ENCODE measurements at regions not wholly inside any gene's neighbourhood (a gene's known extent, or its start where the extent isn't known, plus 50 kb on each side); places are given as distances from the start of the nearest gene placed in this dataset.
"Not testable (repeated sequence)": the region's sequence is repeated elsewhere in the genome, so short reads cannot be mapped to it uniquely, and the experiment has no call there.

- not testable (repeated sequence) for H4K20me1 ChIP-seq (ENCODE audit: insufficient read depth, low read depth, low read length); DNase-seq; H3K4me2 ChIP-seq (ENCODE audit: low read depth, low read length, poor library complexity, severe bottlenecking); H3K79me2 ChIP-seq (ENCODE audit: low read length); H3K9ac ChIP-seq (ENCODE audit: low read length); H3K9me2 ChIP-seq (replicated peaks; ENCODE audit: insufficient read depth, low read length); H3K27ac ChIP-seq (ENCODE audit: low read length); H2AFZ ChIP-seq (ENCODE audit: low read length); H3K27me3 ChIP-seq (ENCODE audit: low read length); H3K36me3 ChIP-seq (ENCODE audit: insufficient read depth, low read length); H3K4me3 ChIP-seq (ENCODE audit: low read length); H3K9me3 ChIP-seq (ENCODE audit: low read length)
- H3K4me1 ChIP-seq (ENCODE audit: low read length) = peaks cover 10% of the 10 kb centered on the region
These were observed 57.0 kb upstream of the NEUROD1 start for GRCh38 chr2:181737302-181737701.

GRCh38 chr2:181738074-181738473 lies 57.8 kb upstream of the NEUROD1 start:
- Histone ChIP-seq H3K9ac (ENCODE audit: low read length) (no peak overlapping the region), H3K4me1 (ENCODE audit: low read length) (peaks cover 15% of the 10 kb centered on the region), H3K27me3 (ENCODE audit: low read length) (no peaks in the 10 kb centered on the region), H3K79me2 (ENCODE audit: low read length) (no peaks in the 10 kb centered on the region), H3K9me2 (replicated peaks; ENCODE audit: insufficient read depth, low read length) (no peaks in the 10 kb centered on the region), H2AFZ (ENCODE audit: low read length) (no peak overlapping the region), H4K20me1 (ENCODE audit: insufficient read depth, low read depth, low read length) (no peaks in the 10 kb centered on the region), H3K9me3 (ENCODE audit: low read length) (no peaks in the 10 kb centered on the region), H3K27ac (ENCODE audit: low read length) (no peak overlapping the region), H3K4me3 (ENCODE audit: low read length) (no peak overlapping the region), H3K4me2 (ENCODE audit: low read depth, low read length, poor library complexity, severe bottlenecking) (no peak overlapping the region), H3K36me3 (ENCODE audit: insufficient read depth, low read length) (no peaks in the 10 kb centered on the region)
- DNase-seq = peak; percentile 73

- Histone ChIP-seq H3K4me1 (ENCODE audit: low read length) (peaks cover 15% of the 10 kb centered on the region), H3K79me2 (ENCODE audit: low read length) (no peaks in the 10 kb centered on the region), H3K36me3 (ENCODE audit: insufficient read depth, low read length) (no peaks in the 10 kb centered on the region), H4K20me1 (ENCODE audit: insufficient read depth, low read depth, low read length) (no peaks in the 10 kb centered on the region), H3K4me2 (ENCODE audit: low read depth, low read length, poor library complexity, severe bottlenecking) (no peak overlapping the region), H2AFZ (ENCODE audit: low read length) (no peak overlapping the region), H3K27me3 (ENCODE audit: low read length) (no peaks in the 10 kb centered on the region), H3K9ac (ENCODE audit: low read length) (no peak overlapping the region), H3K9me2 (replicated peaks; ENCODE audit: insufficient read depth, low read length) (no peaks in the 10 kb centered on the region), H3K9me3 (ENCODE audit: low read length) (no peaks in the 10 kb centered on the region), H3K4me3 (ENCODE audit: low read length) (no peak overlapping the region), H3K27ac (ENCODE audit: low read length) (no peak overlapping the region)
- peak; percentile 53 for DNase-seq
These were observed 58.2 kb upstream of the NEUROD1 start for GRCh38 chr2:181738563-181738962.

GRCh38 chr2:181741756-181742155 lies 61.4 kb upstream of the NEUROD1 start:
- H2AFZ ChIP-seq (ENCODE audit: low read length) = no peak overlapping the region
- H3K79me2 ChIP-seq (ENCODE audit: low read length) = no peaks in the 10 kb centered on the region
- no peak overlapping the region for H3K4me3 ChIP-seq (ENCODE audit: low read length)
- no peaks in the 10 kb centered on the region for H3K36me3 ChIP-seq (ENCODE audit: insufficient read depth, low read length)
- peaks cover 15% of the 10 kb centered on the region for H3K4me1 ChIP-seq (ENCODE audit: low read length)
- no peak overlapping the region for H3K4me2 ChIP-seq (ENCODE audit: low read depth, low read length, poor library complexity, severe bottlenecking)
- no peak overlapping the region for H3K9ac ChIP-seq (ENCODE audit: low read length)
- DNase-seq = no peak
- H3K9me3 ChIP-seq (ENCODE audit: low read length) = no peaks in the 10 kb centered on the region
- H3K27me3 ChIP-seq (ENCODE audit: low read length) = no peaks in the 10 kb centered on the region
- no peaks in the 10 kb centered on the region for H4K20me1 ChIP-seq (ENCODE audit: insufficient read depth, low read depth, low read length)
- no peak overlapping the region for H3K27ac ChIP-seq (ENCODE audit: low read length)
- H3K9me2 ChIP-seq (replicated peaks; ENCODE audit: insufficient read depth, low read length) = no peaks in the 10 kb centered on the region

GRCh38 chr2:181742361-181742760 lies 62.0 kb upstream of the NEUROD1 start:
- H3K79me2 ChIP-seq (ENCODE audit: low read length) = no peaks in the 10 kb centered on the region
- no peaks in the 10 kb centered on the region for H3K9me3 ChIP-seq (ENCODE audit: low read length)
- 0 out of 2 replicates have a peak overlapping the region, but pooled peaks have one; percentile 18 for H3K9ac ChIP-seq (ENCODE audit: low read length)
- DNase-seq = no peak
- H3K4me2 ChIP-seq (ENCODE audit: low read depth, low read length, poor library complexity, severe bottlenecking) = no peak overlapping the region
- no peaks in the 10 kb centered on the region for H3K27me3 ChIP-seq (ENCODE audit: low read length)
- H3K4me1 ChIP-seq (ENCODE audit: low read length) = peaks cover 15% of the 10 kb centered on the region
- no peak overlapping the region for H2AFZ ChIP-seq (ENCODE audit: low read length)
- no peaks in the 10 kb centered on the region for H3K36me3 ChIP-seq (ENCODE audit: insufficient read depth, low read length)
- no peak overlapping the region for H3K4me3 ChIP-seq (ENCODE audit: low read length)
- H3K27ac ChIP-seq (ENCODE audit: low read length) = no peak overlapping the region
- no peaks in the 10 kb centered on the region for H3K9me2 ChIP-seq (replicated peaks; ENCODE audit: insufficient read depth, low read length)
- no peaks in the 10 kb centered on the region for H4K20me1 ChIP-seq (ENCODE audit: insufficient read depth, low read depth, low read length)

- no peaks in the 10 kb centered on the region for H3K27me3 ChIP-seq (ENCODE audit: low read length)
- H3K4me2 ChIP-seq (ENCODE audit: low read depth, low read length, poor library complexity, severe bottlenecking) = no peak overlapping the region
- H3K27ac ChIP-seq (ENCODE audit: low read length) = no peak overlapping the region
- H3K9me2 ChIP-seq (replicated peaks; ENCODE audit: insufficient read depth, low read length) = no peaks in the 10 kb centered on the region
- H3K9ac ChIP-seq (ENCODE audit: low read length) = no peak overlapping the region
- H3K9me3 ChIP-seq (ENCODE audit: low read length) = no peaks in the 10 kb centered on the region
- no peaks in the 10 kb centered on the region for H3K36me3 ChIP-seq (ENCODE audit: insufficient read depth, low read length)
- H4K20me1 ChIP-seq (ENCODE audit: insufficient read depth, low read depth, low read length) = no peaks in the 10 kb centered on the region
- peak; percentile 80 for DNase-seq
- no peak overlapping the region for H3K4me3 ChIP-seq (ENCODE audit: low read length)
- H3K79me2 ChIP-seq (ENCODE audit: low read length) = no peaks in the 10 kb centered on the region
- no peak overlapping the region for H2AFZ ChIP-seq (ENCODE audit: low read length)
- peaks cover 15% of the 10 kb centered on the region for H3K4me1 ChIP-seq (ENCODE audit: low read length)
These were observed 62.8 kb upstream of the NEUROD1 start for GRCh38 chr2:181742922-181743722.

- DNase-seq = no peak
- Histone ChIP-seq H3K27ac (ENCODE audit: low read length) (no peak overlapping the region), H3K4me3 (ENCODE audit: low read length) (no peak overlapping the region), H3K27me3 (ENCODE audit: low read length) (no peaks in the 10 kb centered on the region), H3K4me2 (ENCODE audit: low read depth, low read length, poor library complexity, severe bottlenecking) (no peak overlapping the region), H3K79me2 (ENCODE audit: low read length) (no peaks in the 10 kb centered on the region), H3K4me1 (ENCODE audit: low read length) (peaks cover 15% of the 10 kb centered on the region), H3K9me2 (replicated peaks; ENCODE audit: insufficient read depth, low read length) (no peaks in the 10 kb centered on the region), H2AFZ (ENCODE audit: low read length) (no peak overlapping the region), H3K9me3 (ENCODE audit: low read length) (no peaks in the 10 kb centered on the region), H3K36me3 (ENCODE audit: insufficient read depth, low read length) (no peaks in the 10 kb centered on the region), H3K9ac (ENCODE audit: low read length) (no peak overlapping the region), H4K20me1 (ENCODE audit: insufficient read depth, low read depth, low read length) (no peaks in the 10 kb centered on the region)
These were observed 63.4 kb upstream of the NEUROD1 start for GRCh38 chr2:181743723-181744031.

GRCh38 chr2:181745796-181746540 lies 65.7 kb upstream of the NEUROD1 start:
- no peak for DNase-seq
- no peaks in the 10 kb centered on the region for H3K79me2 ChIP-seq (ENCODE audit: low read length)
- H3K27ac ChIP-seq (ENCODE audit: low read length) = no peak overlapping the region
- peaks cover 6% of the 10 kb centered on the region for H3K4me1 ChIP-seq (ENCODE audit: low read length)
- H3K4me2 ChIP-seq (ENCODE audit: low read depth, low read length, poor library complexity, severe bottlenecking) = no peak overlapping the region
- no peaks in the 10 kb centered on the region for H3K36me3 ChIP-seq (ENCODE audit: insufficient read depth, low read length)
- no peaks in the 10 kb centered on the region for H4K20me1 ChIP-seq (ENCODE audit: insufficient read depth, low read depth, low read length)
- H3K27me3 ChIP-seq (ENCODE audit: low read length) = no peaks in the 10 kb centered on the region
- no peak overlapping the region for H3K4me3 ChIP-seq (ENCODE audit: low read length)
- no peaks in the 10 kb centered on the region for H3K9me2 ChIP-seq (replicated peaks; ENCODE audit: insufficient read depth, low read length)
- H2AFZ ChIP-seq (ENCODE audit: low read length) = no peak overlapping the region
- no peaks in the 10 kb centered on the region for H3K9me3 ChIP-seq (ENCODE audit: low read length)
- H3K9ac ChIP-seq (ENCODE audit: low read length) = no peak overlapping the region

Data from Karpas-422 (cell line).